ENCODE measurements at regions not wholly inside any gene's neighbourhood (a gene's known extent, or its start where the extent isn't known, plus 50 kb on each side); places are given as distances from the start of the nearest gene placed in this dataset.
"Not testable (repeated sequence)": the region's sequence is repeated elsewhere in the genome, so short reads cannot be mapped to it uniquely, and the experiment has no call there.

DNA sequence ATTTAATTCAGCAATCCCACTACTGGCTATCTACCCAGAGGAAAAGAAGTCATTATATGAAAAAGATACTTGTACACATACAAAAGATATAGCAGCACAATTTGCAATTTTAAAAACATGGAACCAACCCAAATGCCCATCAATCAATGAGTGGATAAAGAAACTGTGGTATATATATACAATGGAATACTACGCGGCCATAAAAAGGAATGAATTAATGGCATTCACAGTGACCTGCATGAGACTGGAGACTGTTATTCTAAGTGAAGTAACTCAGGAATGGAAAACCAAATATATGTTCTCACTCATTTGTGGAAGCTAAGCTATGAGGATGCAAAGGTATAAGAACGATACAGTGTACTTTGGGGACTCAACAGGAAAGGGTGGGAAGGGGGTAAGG is 102.8 kb upstream of the KCNMA1 start:
- DNase-seq, result not testable (repeated sequence)

DNA sequence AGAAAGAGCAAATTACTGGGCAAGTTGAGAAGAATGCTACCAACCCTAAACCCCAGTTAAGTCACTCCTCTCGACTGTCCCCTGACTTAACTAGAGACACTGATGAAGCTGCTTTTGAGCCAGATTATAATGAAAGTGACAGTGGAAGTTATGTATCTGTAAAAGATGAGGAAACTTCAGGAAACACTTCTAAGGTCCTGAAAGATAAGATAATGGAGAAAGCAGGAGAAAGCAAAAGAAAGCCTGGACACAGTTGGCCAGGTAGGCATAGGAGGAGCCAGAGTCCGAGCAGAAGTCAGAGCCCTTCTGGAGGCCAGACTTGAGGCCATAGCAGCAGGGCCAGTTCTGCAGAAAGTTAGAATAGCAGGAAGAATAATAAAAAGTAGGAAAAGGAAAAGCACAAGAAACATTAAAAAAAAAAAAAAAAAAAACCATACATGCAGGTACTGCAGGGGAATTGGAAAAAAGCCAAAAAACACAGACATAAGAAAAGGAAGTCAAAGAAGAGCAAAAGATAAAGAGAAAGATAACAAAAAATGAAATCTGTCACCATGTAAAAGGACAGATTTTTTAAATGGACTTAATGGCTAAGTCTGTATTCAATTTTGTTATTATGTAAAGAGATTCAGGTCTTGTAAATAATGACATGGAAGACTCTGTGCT is 101.0 kb upstream of the KCNMA1 start:
- no peak for DNase-seq

DNA sequence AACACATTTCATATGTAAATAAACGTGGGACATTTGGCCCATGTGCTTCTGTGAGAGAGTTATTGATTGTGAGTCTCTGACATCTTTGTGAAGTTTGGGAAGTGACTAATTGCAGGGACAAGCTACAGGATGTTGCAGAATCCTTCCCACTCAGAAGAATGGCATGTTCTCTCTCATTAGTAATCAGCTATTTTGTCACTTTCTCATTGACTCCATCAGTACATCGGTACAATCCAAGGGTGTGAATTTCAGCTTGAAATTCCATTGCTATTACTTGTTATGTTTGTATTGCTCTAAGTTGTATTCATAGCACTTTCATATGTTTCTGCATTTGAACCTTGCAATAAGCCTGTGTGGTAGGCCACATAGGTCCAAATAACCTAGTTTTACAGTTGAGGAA is 100.0 kb upstream of the KCNMA1 start:
- DNase-seq, result no peak

DNA sequence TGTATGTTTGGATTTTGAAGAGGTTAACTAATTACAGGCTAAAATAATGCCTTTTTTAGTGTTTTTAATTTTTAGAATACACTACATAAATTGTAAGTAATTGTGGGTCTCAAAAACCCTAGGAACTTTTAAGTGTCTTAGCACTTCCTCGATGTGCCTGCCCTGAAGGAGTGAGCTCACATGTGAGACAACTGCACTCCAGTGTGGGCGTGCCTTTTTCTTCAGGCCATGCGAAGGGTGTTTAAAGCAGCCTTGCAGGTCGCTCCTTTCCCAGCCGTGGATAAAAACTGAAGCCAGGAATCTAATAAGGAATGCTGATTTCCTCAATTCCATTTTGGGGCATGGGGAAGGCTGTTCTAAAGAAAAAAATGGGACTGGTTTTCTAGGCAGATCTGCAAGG is 97.5 kb upstream of the KCNMA1 start:
- DNase-seq, result not testable (repeated sequence)

DNA sequence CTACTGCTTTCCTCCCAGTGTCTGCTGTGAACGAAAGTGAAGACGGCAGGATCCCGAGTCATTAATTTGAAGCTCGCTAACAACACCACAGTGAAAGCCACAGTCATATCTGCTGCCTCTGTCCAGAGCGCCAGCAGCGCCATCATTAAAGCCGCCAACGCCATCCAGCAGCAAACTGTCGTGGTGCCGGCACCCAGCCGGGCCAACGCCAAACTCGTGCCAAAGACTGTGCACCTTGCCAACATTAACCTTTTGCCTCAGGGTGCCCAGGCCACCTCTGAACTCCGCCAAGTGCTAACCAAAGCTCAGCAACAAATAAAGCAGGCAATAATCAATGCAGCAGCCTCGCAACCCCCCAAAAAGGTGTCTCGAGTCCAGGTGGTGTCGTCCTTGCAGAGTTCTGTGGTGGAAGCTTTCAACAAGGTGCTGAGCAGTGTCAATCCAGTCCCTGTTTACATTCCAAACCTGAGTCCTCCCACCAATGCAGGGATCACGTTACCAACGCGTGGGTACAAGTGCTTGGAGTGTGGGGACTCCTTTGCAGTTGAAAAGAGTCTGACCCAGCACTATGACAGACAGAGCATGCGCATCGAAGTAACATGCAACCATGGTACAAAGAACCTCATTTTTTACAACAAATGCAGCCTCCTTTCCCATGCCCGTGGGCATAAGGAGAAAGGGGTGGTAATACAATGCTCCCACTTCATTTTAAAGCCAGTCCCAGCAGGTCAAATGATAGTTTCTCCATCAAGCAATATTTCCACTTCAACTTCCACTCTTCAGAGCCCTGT is 94.8 kb upstream of the KCNMA1 start:
- DNase-seq, result no peak

DNA sequence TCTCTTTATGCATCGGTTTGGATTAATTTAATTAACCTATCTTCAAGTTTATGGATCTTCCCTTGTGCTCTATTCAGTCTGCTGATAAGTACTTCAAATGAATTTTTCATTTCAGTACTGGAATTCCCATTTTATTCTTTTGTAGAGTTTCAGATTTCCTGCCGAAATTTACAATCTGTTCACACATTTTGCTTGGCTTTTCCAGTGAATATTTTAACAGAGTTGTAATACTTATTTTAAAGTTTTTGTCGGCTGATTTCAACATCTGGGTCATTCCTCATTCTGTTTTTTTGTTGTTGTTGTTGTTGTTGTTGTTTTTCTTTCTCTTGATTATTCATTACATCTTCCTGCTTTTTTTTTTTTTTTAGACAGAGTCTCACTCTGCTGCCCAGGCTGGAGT is 89.9 kb upstream of the KCNMA1 start:
- DNase-seq, result no peak

DNA sequence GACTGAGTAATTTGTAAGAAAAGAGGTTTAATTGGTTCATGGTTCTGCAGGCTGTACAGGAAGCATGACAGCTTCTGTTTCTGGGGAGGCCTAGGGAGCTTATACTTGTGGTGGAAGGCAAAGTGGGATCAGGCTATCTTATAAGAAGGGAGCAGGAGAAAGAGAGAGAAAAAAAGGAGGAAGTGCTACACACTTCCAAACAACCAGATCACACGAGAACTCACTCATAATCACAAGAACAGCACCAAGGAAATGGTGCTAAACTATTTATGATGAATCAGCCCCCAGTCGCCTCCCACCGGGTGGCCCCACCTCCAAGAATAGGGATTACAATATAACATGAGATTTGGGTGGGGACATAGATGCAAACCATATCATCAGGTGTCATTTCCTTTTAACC is 89.1 kb upstream of the KCNMA1 start:
- DNase-seq, result no peak

DNA sequence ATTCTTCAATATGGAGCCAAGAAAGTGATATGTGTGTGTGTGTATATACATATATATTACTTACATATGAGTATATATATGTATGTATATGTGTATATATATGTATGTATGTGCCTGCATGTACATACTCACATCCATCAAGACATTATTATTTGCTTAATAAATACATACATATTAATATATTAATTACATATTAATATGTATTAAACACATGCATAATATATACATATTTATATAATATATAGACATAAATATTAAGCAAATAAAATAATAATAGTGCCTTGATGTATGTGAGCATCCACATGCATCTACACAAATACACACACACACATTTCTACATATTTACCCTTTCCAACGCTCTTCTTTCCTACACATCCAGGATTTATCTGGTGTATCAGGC is 88.7 kb upstream of the KCNMA1 start:
- no peak for DNase-seq

DNA sequence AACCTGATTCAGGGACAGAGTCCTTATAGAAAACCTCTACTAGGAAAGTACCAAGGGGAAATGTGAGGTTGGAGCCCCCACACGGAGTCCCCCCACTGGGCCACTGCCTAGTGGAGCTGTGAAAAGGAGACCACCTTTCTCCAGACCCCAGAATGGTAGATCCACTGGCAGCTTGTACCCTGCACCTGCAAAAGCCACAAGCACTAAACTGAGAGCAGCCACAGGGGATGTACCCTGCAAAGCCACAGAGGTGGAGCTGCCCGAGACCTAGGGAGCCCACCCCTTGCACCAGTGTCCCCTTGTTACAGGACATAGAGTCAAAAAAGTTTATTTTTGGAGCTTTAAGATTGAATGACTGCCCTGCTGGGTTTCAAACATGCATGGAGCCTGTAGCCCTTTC is 87.2 kb upstream of the KCNMA1 start:
- DNase-seq, result no peak

DNA sequence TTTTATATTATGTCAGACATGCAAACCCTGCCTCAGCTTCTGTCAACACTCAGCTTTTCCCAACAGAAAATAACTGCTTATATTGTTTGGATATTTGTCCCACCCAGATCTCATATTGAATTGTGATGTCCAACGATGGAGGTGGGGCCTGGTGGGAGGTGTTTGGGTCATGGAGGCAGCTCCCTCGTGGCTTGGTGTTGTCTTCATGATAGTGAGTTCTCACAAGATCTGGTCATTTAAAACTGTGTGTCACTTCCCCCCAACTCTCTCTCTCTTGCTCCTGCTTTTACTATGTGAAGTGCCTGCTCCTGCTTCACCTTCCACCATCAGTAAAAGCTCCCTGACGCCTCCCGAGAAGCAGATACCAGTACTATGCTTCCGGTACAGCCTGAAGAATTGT is 85.8 kb upstream of the KCNMA1 start:
- DNase-seq, result no peak

DNA sequence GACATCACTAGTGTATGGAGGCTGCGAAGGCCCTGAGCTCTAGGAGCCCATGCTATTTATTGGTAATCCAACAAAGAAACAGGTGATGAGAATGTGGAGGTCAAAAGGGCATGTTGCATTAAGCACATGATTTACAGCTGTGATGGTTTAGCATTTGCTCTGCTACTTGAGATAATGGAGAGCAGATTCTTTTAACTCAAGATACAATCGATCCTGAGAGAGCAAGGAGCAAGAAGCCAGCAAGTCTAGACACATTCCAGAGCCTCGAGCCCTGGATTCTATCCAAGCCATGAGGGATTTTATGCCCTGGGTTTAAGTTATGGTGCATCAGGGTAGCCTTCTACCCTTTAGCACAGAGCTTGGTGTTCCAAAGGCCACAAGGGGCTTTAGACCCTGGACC is 85.3 kb upstream of the KCNMA1 start:
- not testable (repeated sequence) for DNase-seq

DNA sequence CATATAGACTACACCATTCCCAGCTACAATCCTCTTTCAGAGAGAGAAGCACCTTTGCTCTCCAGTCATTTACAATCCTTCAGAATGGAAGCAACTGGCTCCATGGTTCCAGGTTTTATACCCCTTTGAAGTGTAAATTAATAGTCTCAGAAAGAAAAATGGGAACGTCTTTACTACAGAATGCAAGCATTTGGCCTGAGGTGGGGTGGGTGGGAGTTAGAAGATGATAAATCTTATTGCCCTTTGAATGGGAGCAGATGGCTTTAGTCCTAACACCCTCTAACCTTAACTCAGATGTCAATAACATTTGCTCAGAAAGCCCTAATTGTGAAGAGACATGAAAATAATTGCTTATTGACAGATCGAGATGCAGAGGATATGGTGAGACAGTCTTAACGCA is 84.2 kb upstream of the KCNMA1 start:
- DNase-seq, result no peak

DNA sequence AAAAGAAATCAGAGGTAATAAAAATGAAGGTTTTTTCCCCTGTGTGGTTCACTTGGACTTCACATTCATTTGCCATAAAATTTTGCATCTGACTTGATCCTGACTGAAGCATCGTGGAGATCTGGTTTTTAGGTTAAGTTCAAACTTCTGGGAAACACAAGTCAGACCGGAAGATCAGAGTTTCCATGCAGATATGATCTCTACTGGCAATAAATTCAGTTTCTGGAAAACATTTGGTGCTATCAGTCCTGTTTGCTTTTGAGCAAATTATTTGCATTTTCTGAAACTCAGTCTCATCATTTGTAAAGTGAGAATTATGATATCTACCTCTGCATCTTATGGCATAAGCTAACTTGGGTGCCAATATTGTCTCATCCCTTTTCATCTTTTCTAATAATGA is 81.3 kb upstream of the KCNMA1 start:
- no peak for DNase-seq

DNA sequence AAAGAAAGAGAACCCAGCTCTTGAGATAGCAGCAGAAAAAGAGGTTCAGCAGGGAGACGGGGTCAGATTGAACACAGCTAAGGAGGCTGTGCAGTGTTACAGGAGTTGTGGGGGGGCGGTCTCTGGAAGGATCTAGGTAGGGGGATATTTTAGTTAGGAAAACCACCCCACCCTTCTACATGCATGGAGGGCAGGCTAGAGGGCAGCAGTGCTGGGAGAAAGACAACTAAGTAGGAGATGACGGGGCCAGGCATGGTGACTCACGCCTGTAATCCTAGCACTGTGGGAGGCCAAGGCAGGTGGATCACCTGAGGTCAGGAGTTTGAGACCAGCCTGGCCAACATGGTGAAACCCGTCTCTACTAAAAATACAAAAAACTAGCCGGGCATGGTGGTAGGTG is 80.7 kb upstream of the KCNMA1 start:
- DNase-seq, result not testable (repeated sequence)

DNA sequence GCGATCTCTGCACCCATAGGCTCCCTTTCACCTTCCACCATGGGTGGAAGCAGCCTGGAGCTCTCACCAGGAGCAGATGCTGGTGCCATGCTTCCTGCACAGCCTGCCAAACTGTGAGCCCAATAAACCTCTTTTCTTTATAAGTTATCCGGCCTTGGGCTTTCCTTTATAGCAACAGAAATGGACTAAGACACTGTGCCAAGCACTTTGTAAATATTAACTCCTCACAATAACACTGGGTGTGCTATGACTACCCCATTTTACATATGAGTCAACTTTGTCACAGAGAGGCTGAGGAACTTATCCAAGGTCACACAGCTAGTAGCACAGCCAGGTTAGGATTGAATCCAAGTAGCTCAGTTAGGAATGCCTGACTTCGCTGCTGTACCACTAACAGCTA is 79.7 kb upstream of the KCNMA1 start:
- DNase-seq, result no peak

DNA sequence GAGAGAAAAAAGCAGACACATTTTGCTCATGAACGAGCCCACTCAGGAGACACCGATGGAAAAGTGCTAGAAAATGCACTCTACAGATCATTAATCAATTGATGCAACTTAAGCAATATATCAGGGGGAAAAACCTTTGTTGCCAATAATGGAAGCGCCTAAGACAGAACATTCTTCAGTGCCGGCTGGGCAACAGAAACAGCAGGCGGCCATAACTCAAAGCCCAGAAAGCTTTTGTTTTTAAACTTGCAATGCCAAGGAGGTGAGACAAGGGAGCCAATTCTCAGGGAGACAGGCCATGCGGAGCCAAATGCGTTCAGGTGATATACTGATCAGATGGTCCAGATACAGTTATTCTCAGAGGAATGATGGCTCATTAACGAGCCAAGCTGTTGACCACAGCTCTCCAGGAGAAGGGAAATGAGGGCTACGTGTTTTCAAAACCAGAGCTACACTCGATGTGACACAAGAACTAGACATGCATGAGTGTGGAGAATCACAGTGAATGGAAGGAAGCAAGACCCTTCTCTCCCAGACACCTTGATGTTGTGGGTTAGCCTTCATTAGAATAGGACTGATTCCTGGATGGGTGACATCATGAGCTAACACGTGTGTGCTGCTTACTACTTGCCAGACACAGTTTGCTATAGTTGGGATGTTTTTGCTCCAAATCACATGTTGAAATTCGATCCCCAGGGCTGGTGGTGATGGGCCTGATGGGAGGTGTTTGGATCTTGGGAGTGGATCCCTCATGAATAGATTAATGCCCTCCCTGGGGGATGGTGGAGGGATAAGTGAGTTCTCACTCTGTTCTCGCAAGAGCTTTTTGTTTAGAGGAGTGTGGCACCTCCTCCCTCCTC is 79.1 kb upstream of the KCNMA1 start:
- DNase-seq, result no peak

DNA sequence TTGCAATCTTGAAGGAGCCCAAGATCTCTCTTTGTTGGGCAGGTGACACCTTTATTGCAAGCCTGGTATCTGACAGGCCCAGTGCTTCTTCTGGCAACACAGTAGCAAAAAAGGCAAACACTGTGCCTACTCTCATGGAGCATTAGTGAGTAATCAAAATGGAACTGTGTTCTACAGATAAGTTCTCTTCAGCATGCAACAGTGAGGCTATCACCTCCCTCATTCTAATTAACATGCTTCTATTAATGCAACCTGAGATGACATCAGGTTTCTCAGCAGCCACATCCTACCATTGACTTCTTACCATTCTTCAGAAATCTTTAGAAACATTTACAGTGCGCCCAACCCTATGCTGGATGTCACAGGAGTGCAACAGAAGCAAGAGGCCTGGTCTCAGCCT is 77.9 kb upstream of the KCNMA1 start:
- DNase-seq, result no peak

DNA sequence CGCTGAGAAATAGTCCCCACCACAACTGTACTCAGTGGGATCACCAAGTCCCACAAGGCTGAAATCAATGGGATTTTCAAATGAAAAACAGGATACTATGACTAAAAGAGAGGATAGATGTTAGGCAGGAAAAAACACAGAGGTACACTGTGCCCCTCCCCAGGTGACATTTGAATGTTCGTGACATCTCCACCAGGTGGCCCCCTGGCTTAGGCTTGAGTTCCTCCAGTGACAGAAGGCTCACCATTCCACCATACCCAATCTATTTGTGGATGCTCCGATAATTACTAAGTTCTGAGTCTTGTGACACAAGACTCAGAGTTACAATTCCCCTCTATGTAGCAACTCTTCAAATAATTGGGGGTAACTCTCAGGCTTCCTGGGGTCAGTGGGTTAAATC is 77.5 kb upstream of the KCNMA1 start:
- DNase-seq, result no peak

DNA sequence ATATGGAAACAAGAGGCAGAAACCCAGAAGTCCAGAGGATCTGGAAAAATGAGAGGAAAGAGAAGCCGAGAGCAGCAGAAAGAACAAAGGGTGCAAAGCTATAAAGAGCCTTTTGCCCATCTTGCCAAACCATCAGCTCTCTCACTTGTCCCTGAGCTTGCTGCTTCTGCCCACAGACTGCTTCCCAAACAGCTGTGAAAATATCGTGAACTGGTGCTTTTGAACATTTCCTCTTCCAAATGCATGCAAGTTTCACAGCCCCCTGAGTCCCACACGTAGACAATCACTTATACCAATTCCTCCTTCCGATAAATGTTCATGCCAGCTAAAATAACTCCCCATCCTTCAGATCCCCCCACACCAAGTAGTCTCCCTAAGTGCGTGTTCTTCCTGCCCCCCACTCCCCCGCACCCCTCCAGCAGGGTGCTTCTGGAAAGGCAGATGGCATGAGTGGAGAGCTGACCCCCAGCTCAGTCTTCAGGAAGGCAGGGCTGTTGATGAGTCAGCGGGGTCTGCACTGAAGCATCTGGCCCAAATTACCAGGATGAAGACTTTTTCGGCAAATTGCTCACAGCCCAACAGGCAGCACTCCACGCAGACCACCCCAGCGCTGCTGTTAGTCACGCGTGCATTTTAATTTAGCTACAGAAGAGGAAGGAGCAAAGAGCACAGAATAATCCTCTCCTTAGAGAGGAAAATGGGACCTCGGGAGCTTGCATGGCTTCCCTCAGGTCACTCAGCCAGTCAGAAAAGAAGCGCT is 76.1 kb upstream of the KCNMA1 start:
- no peak for DNase-seq

DNA sequence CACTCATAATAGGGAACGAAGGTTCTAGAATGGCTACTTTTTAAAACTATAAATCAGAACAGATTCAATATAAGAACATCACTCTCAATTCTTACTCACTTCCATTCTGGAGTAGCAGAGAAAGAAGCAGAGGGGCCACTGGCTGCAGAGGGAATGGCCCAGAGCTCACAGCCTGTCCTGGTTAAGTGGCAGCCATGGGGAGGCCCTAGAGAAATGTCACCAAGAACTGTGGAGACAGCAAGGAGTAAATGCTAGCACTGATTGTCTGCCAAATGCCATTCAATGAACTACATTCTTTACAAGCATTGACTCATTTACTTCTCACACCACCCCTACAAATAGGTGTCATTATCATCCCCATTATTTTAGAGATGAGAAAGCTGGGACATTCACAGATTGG is 74.6 kb upstream of the KCNMA1 start:
- DNase-seq, result no peak

DNA sequence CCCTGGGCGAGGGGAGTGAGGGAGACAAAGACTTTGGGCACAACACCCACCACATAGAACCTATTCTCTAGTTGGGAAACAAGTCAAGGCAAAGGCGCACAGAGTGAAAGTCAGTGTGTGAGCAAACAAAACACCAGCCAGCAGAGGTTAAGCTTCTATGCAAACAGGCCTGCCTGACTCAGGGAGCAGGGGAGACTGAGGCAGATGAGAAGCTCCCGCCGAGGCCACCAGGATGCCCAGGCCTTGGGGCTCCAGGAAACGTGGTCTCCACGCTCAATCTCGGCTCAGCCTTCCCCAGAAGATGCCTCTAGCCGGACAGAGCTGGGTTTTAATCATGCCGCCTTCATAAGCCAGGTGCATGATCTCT is 74.1 kb upstream of the KCNMA1 start:
- no peak for DNase-seq

Measured in occipital lobe (tissue), 1 donor.